Peyer's patch (tissue), 4 donors: ENCODE measurements at regions not wholly inside any gene's neighbourhood (a gene's known extent, or its start where the extent isn't known, plus 50 kb on each side); places are given as distances from the start of the nearest gene placed in this dataset.

Experiments
- CTCF ChIP-seq, 6 experiments: fragments of 450-650 bp in 4 of 6; fragments of 200-600 bp in 2 of 6; sonication (generic) in 1 of 6; IDR thresholded peaks; one replicate each; pipeline ENCODE4 v1.5.1; 2017 to 2019; ENCODE audit warnings: antibody characterized with exemption in 6 of 6, mild to moderate bottlenecking in 3 of 6, moderate library complexity in 1 of 6
- POLR2A ChIP-seq, 2 donors: fragments of 450-650 bp; IDR thresholded peaks; one replicate each; pipeline ENCODE4 v1.5.1; 2017; ENCODE audit warnings: antibody characterized with exemption in 2 of 2, mild to moderate bottlenecking in 2 of 2, moderate library complexity in 2 of 2

DNA sequence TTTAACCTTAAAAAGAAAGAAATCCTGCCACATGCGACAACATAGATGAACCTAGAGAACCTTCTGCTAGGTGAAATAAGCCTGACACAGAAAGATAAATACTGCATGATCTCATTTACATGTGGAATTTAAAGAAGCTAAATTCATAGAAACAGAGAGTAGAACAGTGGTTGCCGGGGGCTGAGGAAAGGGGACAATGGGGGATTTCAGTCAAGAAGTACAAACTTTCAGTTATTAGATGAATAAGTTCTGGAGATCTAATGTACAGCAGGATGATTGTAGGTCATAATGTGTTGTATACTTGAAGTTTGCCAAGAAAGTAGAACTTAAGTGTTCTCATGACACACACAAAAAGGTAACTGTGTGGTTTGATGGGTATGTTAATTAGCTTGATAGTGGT, 204.3 kb upstream of the PRSS16 start:
- TF ChIP-seq POLR2A (IDR thresholded peaks at IDR 0.05) (no peak), CTCF (IDR thresholded peaks at IDR 0.05) (no peak)
